ENCODE measurements at regions not wholly inside any gene's neighbourhood (a gene's known extent, or its start where the extent isn't known, plus 50 kb on each side); places are given as distances from the start of the nearest gene placed in this dataset.

- Histone ChIP-seq H3K9me3 (replicated peaks; ENCODE audit: insufficient read depth, low read length) (no peaks in the 10 kb centered on the region), H3K9ac (ENCODE audit: low read length) (no peak overlapping the region), H3K9me2 (replicated peaks; ENCODE audit: insufficient read depth, low read length) (0 out of 2 replicates have a peak, but pooled peaks cover 2% of the 10 kb centered on the region), H4K20me1 (ENCODE audit: insufficient read depth, low read length) (no peaks in the 10 kb centered on the region), H3K79me2 (ENCODE audit: low read length) (no peaks in the 10 kb centered on the region), H2AFZ (ENCODE audit: low read length) (no peak overlapping the region), H3K36me3 (replicated peaks; ENCODE audit: insufficient read depth, low read length) (no peaks in the 10 kb centered on the region), H3K27me3 (replicated peaks; ENCODE audit: insufficient read depth, low read length) (peaks cover 12% of the 10 kb centered on the region), H3K4me2 (ENCODE audit: low read depth, low read length) (no peak overlapping the region), H3K4me3 (ENCODE audit: low read length) (no peak overlapping the region), H3F3A (ENCODE audit: insufficient read depth, low read length) (peaks cover 5% of the 10 kb centered on the region; the same call in 1 of the 2 replicates), H3K4me1 (ENCODE audit: low read length) (no peaks in the 10 kb centered on the region), H3K27ac (ENCODE audit: low read length) (no peak overlapping the region)
- no peak for TF ChIP-seq EZH2 (optimal IDR thresholded peaks at IDR 0.05; ENCODE audit: low read depth, low read length)
- DNase-seq: no peak
Measured at GRCh38 chr6:28585335-28585734, 59.7 kb downstream of the GPX5 start.

- H2AFZ ChIP-seq (ENCODE audit: low read length): peak overlapping the region; percentile 55
- H3K27me3 ChIP-seq (replicated peaks; ENCODE audit: insufficient read depth, low read length): peaks cover 12% of the 10 kb centered on the region
- DNase-seq: no peak
- H3K27ac ChIP-seq (ENCODE audit: low read length): no peak overlapping the region
- peak overlapping the region; percentile 43; the same call in 1 of the 2 replicates for H3K4me2 ChIP-seq (ENCODE audit: low read depth, low read length)
- H3K79me2 ChIP-seq (ENCODE audit: low read length): no peaks in the 10 kb centered on the region
- no peaks in the 10 kb centered on the region for H4K20me1 ChIP-seq (ENCODE audit: insufficient read depth, low read length)
- peak overlapping the region; percentile 46; the same call in 1 of the 2 replicates for H3K9ac ChIP-seq (ENCODE audit: low read length)
- no peaks in the 10 kb centered on the region for H3K36me3 ChIP-seq (replicated peaks; ENCODE audit: insufficient read depth, low read length)
- H3K4me1 ChIP-seq (ENCODE audit: low read length): no peaks in the 10 kb centered on the region
- 0 out of 2 replicates have a peak, but pooled peaks cover 2% of the 10 kb centered on the region for H3K9me2 ChIP-seq (replicated peaks; ENCODE audit: insufficient read depth, low read length)
- peaks cover 5% of the 10 kb centered on the region; the same call in 1 of the 2 replicates for H3F3A ChIP-seq (ENCODE audit: insufficient read depth, low read length)
- no peaks in the 10 kb centered on the region for H3K9me3 ChIP-seq (replicated peaks; ENCODE audit: insufficient read depth, low read length)
- TF ChIP-seq CTCF (IDR thresholded peaks at IDR 0.05; ENCODE audit: low read length) (no peak), EZH2phosphoT487 (IDR thresholded peaks at IDR 0.05; ENCODE audit: low read length) (no peak), EZH2 (optimal IDR thresholded peaks at IDR 0.05; ENCODE audit: low read depth, low read length) (no peak)
- H3K4me3 ChIP-seq (ENCODE audit: low read length): peak overlapping the region; percentile 62
Measured at GRCh38 chr6:28586324-28586723, 60.6 kb downstream of the GPX5 start.

- Histone ChIP-seq H3K4me3 (ENCODE audit: low read length) (peak overlapping the region; percentile 62), H2AFZ (ENCODE audit: low read length) (peak overlapping the region; percentile 55), H3K27ac (ENCODE audit: low read length) (no peak overlapping the region), H3K79me2 (ENCODE audit: low read length) (no peaks in the 10 kb centered on the region), H3K9me2 (replicated peaks; ENCODE audit: insufficient read depth, low read length) (0 out of 2 replicates have a peak, but pooled peaks cover 2% of the 10 kb centered on the region), H3K9me3 (replicated peaks; ENCODE audit: insufficient read depth, low read length) (no peaks in the 10 kb centered on the region), H3F3A (ENCODE audit: insufficient read depth, low read length) (peaks cover 5% of the 10 kb centered on the region; the same call in 1 of the 2 replicates), H3K27me3 (replicated peaks; ENCODE audit: insufficient read depth, low read length) (peaks cover 12% of the 10 kb centered on the region), H4K20me1 (ENCODE audit: insufficient read depth, low read length) (no peaks in the 10 kb centered on the region), H3K36me3 (replicated peaks; ENCODE audit: insufficient read depth, low read length) (no peaks in the 10 kb centered on the region), H3K9ac (ENCODE audit: low read length) (peak overlapping the region; percentile 46; the same call in 1 of the 2 replicates), H3K4me2 (ENCODE audit: low read depth, low read length) (peak overlapping the region; percentile 43), H3K4me1 (ENCODE audit: low read length) (no peaks in the 10 kb centered on the region)
- peak; percentile 46 for DNase-seq
- TF ChIP-seq EZH2phosphoT487 (IDR thresholded peaks at IDR 0.05; ENCODE audit: low read length) (no peak), EZH2 (optimal IDR thresholded peaks at IDR 0.05; ENCODE audit: low read depth, low read length) (no peak), CTCF (IDR thresholded peaks at IDR 0.05; ENCODE audit: low read length) (no peak)
Measured at GRCh38 chr6:28586962-28587745, 61.5 kb downstream of the GPX5 start.

GRCh38 chr6:28587746-28588075 is 62.0 kb downstream of the GPX5 start:
- peaks cover 5% of the 10 kb centered on the region; the same call in 1 of the 2 replicates for H3F3A ChIP-seq (ENCODE audit: insufficient read depth, low read length)
- H3K36me3 ChIP-seq (replicated peaks; ENCODE audit: insufficient read depth, low read length): no peaks in the 10 kb centered on the region
- H3K4me3 ChIP-seq (ENCODE audit: low read length): peak overlapping the region; percentile 62
- H4K20me1 ChIP-seq (ENCODE audit: insufficient read depth, low read length): no peaks in the 10 kb centered on the region
- peak overlapping the region; percentile 43 for H3K4me2 ChIP-seq (ENCODE audit: low read depth, low read length)
- H3K9me3 ChIP-seq (replicated peaks; ENCODE audit: insufficient read depth, low read length): no peaks in the 10 kb centered on the region
- no peak for DNase-seq
- H3K9ac ChIP-seq (ENCODE audit: low read length): no peak overlapping the region
- TF ChIP-seq EZH2 (optimal IDR thresholded peaks at IDR 0.05; ENCODE audit: low read depth, low read length) (no peak), CTCF (IDR thresholded peaks at IDR 0.05; ENCODE audit: low read length) (no peak), EZH2phosphoT487 (IDR thresholded peaks at IDR 0.05; ENCODE audit: low read length) (no peak)
- 0 out of 2 replicates have a peak, but pooled peaks cover 2% of the 10 kb centered on the region for H3K9me2 ChIP-seq (replicated peaks; ENCODE audit: insufficient read depth, low read length)
- peaks cover 12% of the 10 kb centered on the region for H3K27me3 ChIP-seq (replicated peaks; ENCODE audit: insufficient read depth, low read length)
- H2AFZ ChIP-seq (ENCODE audit: low read length): peak overlapping the region; percentile 55
- H3K4me1 ChIP-seq (ENCODE audit: low read length): no peaks in the 10 kb centered on the region
- H3K79me2 ChIP-seq (ENCODE audit: low read length): no peaks in the 10 kb centered on the region
- no peak overlapping the region for H3K27ac ChIP-seq (ENCODE audit: low read length)
